ENCODE measurements at regions not wholly inside any gene's neighbourhood (a gene's known extent, or its start where the extent isn't known, plus 50 kb on each side); places are given as distances from the start of the nearest gene placed in this dataset.
"Not testable (repeated sequence)": the region's sequence is repeated elsewhere in the genome, so short reads cannot be mapped to it uniquely, and the experiment has no call there.

GRCh38 chr1:9441451-9442133 lies 97.7 kb upstream of the SLC25A33 start:
- peak in 1 of 2 experiments; percentile 46 for DNase-seq (ENCODE audit: low read depth in 2 of 2)

GRCh38 chr1:9442278-9442846 lies 96.9 kb upstream of the SLC25A33 start:
- no peak for DNase-seq (ENCODE audit: low read depth in 2 of 2)

GRCh38 chr1:9442986-9443385 lies 96.3 kb upstream of the SLC25A33 start:
- DNase-seq (ENCODE audit: low read depth in 2 of 2) = no peak

DNA sequence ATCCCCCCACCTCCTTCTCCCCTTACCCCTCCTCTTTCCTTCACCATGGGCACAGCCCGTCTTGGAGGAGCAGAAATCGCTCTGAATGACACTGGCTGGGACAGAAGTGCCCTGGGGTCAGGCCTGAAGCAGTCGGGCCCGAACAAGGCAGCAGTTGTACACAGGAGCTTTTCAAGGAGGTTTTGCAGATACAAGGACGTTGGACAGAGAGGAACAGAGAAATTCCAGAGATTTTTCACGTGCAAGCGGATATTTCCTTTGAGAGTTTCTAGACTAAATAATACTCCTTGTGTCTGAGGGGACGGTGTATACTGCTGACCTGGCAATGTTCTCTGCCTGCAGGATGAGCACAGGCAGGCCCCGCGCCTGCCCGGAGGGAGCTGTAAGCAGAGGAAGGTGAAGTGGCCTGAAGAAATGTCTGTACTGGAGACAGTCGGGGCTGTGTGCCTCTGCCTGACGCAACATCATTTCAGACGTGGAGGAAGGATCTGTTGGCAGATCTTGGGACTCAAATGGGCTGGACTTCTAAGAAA lies 95.3 kb upstream of the SLC25A33 start:
- DNase-seq (ENCODE audit: low read depth in 2 of 2) = no peak

DNA sequence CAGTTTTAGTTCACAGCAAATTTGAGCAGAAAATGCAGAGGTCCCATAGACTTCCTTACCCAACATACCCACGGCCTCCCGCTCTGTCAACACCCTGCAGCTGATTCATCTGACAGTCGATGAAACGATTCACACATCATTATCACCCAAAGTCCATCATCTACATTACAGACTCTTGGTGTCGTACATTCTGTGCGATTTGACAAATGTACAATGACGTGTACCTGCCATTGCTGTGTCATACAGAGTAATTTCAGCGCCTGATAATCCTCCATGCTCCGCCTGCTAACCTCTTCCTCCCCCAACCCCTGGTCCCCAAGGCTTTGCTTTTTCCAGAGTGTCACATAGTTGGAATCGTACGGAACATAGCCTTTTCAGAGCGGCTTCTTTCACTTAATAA lies 94.7 kb upstream of the SLC25A33 start:
- DNase-seq (ENCODE audit: low read depth in 2 of 2) = no peak

DNA sequence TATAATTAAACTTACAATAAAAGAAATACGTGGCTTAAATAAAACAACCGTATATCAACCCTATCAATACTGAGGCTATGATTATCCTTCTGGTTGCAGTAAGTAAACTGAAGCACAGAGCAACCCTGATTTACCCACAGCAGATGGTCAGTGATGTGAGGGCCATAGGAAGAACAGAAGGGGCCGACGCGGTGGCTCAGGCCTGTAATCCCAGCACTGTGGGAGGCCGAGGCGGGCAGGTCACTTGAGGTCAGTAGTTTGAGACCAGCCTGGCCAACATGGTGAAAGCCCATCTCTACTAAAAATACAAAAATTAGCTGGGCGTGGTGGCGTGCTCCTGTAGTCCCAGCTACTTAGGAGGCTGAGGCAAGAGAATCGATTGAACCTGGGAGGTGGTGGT lies 94.2 kb upstream of the SLC25A33 start:
- not testable (repeated sequence) for DNase-seq (ENCODE audit: low read depth in 2 of 2)

GRCh38 chr1:9447215-9447960 lies 91.9 kb upstream of the SLC25A33 start:
- no peak for DNase-seq (ENCODE audit: low read depth in 2 of 2)

DNA sequence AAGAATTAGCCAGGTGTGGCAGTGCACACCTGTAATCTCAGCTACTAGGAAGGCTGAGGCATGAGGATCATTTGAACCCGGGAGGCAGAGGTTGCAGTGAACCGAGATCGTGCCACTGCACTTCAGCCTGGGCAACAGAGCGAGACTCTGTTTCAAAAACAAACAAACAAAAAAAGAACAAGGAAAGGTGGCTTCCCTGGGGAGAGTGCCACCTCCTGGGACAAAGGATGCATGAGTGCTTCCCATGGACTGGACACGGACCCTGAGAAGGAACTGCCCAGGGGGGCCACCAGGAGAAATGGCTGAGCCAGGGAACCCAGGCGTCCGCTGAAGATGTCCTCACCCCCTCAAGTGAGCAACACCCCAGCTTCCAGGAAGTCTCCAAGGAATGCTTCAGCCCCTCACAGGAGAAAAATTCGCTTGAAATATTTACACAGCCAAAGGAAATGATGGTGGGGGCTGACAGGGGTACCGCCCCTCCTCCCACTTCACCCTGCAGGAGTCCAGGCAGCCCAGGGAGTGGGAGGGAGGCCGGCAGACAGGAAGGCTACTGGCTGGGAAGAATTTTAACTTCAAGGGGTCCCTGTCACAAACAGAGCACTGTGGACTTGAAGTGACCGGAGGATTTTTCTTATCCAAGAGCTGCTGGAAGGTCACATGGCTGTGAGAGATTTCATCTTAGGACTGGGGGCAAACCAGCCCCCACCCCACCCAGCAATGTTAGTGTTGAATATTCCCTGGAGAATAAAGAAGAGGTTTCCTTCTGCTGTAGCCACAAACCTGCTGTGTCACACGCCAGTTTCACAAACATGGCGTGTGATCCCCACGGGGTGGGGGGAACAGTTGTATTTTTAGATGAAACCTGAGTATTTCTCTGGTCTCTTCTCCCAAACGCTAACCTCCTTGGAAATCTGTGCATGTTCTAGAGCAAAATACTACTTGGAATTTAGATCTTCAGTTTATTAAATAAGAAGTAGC lies 90.8 kb upstream of the SLC25A33 start:
- no peak for DNase-seq (ENCODE audit: low read depth in 2 of 2)

- DNase-seq (ENCODE audit: low read depth in 2 of 2) = no peak
These were observed 90.1 kb upstream of the SLC25A33 start for GRCh38 chr1:9449110-9449627.

GRCh38 chr1:9449976-9450696 lies 89.1 kb upstream of the SLC25A33 start:
- DNase-seq (ENCODE audit: low read depth in 2 of 2) = no peak

DNA sequence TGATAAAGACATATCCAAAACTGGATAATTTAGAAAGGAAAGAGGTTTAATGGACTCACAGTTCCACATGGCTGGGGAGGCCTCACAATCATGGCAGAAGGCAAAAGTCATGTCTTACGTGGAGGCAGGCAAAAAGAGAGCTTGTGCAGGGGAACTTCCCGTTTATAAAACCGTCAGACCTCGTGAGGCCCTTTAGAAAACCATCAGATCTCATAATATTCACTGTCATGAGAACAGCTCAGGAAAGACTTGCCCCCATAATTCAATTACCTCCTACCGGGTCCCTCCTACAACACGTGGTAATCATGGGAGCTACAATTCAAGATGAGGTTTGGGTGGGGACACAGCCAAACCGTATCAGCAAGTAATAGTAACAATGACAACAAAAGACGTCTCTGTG lies 88.2 kb upstream of the SLC25A33 start:
- DNase-seq (ENCODE audit: low read depth in 2 of 2) = no peak

DNA sequence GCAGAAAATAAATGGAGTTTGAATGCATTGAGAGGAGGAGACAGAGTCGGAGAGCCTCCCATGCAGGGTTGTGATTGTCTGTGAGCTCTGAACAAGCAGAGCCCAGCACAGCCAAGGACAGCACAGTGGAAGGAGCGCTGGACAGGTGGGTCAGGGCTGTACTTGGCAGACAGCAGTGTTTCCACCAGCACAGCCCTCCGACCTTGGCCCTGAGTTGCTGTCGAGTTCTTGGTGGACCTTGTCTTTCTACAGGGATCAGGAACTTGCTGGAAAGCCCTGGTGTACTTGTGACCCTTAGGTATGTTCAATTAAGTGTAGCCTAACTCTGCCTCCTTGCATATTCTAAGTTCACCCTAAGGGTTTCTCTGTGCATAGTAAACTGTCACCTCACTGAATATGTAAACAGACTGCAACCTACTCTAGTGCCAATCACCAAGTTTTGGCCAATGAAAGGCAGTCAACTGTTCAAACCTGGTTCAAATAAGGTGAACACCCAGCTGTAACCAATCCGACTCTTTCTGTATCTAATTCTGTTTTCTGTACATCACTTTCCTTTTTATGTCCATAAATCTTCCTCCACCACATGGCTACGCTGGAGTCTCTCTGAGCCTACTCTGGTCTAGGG lies 86.6 kb upstream of the SLC25A33 start:
- no peak for DNase-seq (ENCODE audit: low read depth in 2 of 2)

DNA sequence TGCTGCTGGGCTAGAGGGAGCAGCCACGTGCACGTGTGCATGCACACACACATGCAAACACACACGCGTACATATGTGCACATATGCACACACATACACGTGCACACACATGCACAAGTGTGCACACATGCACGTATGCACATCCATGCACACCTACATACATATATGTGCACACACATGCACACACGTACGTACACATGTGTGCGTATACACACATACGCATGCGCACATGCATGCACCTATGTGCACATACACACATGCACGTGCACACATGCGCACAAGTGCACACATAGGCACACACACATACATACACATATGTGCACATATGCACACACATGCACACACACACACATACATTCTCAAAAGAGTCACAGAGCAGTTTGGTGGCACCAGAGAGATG lies 85.9 kb upstream of the SLC25A33 start:
- no peak for DNase-seq (ENCODE audit: low read depth in 2 of 2)

GRCh38 chr1:9453779-9454418 lies 85.4 kb upstream of the SLC25A33 start:
- DNase-seq (ENCODE audit: low read depth in 2 of 2) = no peak

DNA sequence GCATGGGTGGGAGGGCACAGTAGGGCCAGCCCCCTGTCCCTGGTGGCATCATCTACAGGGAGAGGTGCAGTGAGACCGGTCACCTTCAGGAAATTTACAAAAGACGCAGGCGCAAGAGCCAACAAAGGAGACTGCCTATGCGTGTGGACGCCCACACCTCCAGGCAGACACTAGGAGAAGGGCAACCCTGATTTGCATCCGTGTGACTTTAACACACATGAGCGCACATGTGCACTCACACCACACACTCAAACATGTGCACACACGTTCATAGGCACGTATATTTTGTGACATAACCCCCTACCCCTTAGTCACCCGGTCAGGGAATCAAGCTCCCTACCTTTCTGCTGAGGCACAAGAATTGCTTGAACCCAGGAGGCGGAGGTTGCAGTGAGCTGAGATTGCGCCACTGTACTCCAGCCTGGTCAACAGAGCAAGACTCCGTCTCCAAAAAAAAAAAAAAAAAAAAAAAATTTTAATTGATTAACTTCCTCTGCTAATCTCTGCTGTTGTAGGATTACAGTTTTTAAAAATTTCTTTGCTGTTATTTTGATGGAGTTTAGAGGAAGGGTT lies 84.7 kb upstream of the SLC25A33 start:
- DNase-seq (ENCODE audit: low read depth in 2 of 2) = no peak

- no peak for DNase-seq (ENCODE audit: low read depth in 2 of 2)
These were observed 83.6 kb upstream of the SLC25A33 start for GRCh38 chr1:9455487-9456234.

DNA sequence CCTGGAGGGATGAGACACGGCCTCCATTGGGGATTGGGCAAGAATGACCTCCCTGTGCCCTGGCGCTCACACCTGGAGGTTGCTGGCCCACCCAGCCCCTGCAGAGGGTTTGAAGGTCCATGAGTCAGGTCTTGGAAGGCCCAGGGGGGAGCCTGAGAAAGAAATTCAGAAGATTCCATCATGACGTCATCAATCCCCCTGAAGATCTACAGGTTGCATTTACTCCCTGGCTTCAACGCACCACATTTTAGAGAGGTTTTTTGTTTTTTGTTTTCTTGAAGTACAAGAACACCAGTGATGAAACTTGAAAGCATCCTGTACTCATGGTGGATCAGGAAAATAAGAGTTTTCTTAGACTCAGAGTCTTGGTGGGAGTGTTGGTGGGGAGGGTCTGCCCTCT lies 82.4 kb upstream of the SLC25A33 start:
- DNase-seq (ENCODE audit: low read depth in 2 of 2) = no peak

GRCh38 chr1:9459816-9460407 lies 79.4 kb upstream of the SLC25A33 start:
- DNase-seq (ENCODE audit: low read depth in 2 of 2) = no peak
